IMR-90 (cell line): ENCODE measurements at regions not wholly inside any gene's neighbourhood (a gene's known extent, or its start where the extent isn't known, plus 50 kb on each side); places are given as distances from the start of the nearest gene placed in this dataset.

Experiments used
- ATAC-seq: fragments of 200-7000 bp; cut with Tn5 transposase; 2 replicates; pipeline ENCODE4 v1.9.1; 2020; ENCODE audit warnings: low read depth, mild to moderate bottlenecking, moderate library complexity
- BruUV-seq: library from RNA; stranded (reverse); fragments of 400-500 nt; replicated peaks from 2 replicates; lab custom pipeline; 2021; lab: Mats Ljungman, UMichigan
- CTCF ChIA-PET: fragments of 300-600 bp; formaldehyde crosslinking; extraction: SDS; loops from one replicate; lab custom pipeline; 2021; ENCODE audit warnings: antibody characterized with exemption; lab: Yijun Ruan, JAX
- POLR2A ChIA-PET: fragments of 300-600 bp; sonication (Branson Sonifier 250); formaldehyde crosslinking; loops from one replicate; lab custom pipeline; 2022; ENCODE audit warnings: antibody characterized with exemption; ENCODE audit not compliant: unreplicated experiment; lab: Charles Lee
- DNase-seq: peaks from one replicate; pipeline ENCODE4 v3.0.0; 2013
- H2AFZ ChIP-seq: replicated peaks from 2 replicates; pipeline ENCODE3; 2013; ENCODE audit warnings: low read length, mild to moderate bottlenecking; ENCODE audit not compliant: poor library complexity
- H2AK5ac ChIP-seq: 2 replicates; pipeline ENCODE4 v1.6.1; 2013; ENCODE audit warnings: low read depth, low read length, inconsistent platforms
- H2AK9ac ChIP-seq: replicated peaks from 2 replicates; pipeline ENCODE3; 2013; ENCODE audit warnings: mild to moderate bottlenecking, low read depth, low read length, moderate library complexity; ENCODE audit not compliant: poor library complexity
- H2BK120ac ChIP-seq: 2 replicates; pipeline ENCODE4 v1.6.1; 2013; ENCODE audit warnings: low read depth, low read length, inconsistent platforms
- H2BK15ac ChIP-seq: 3 replicates; pipeline ENCODE4 v1.6.1; 2013; ENCODE audit warnings: low read depth, low read length, inconsistent platforms
- H2BK20ac ChIP-seq: 2 replicates; pipeline ENCODE4 v1.6.1; 2013; ENCODE audit warnings: low read depth, mild to moderate bottlenecking, inconsistent platforms, low read length, moderate library complexity
- H2BK5ac ChIP-seq: 2 replicates; pipeline ENCODE4 v1.6.1; 2013; ENCODE audit warnings: mild to moderate bottlenecking, low read depth, low read length, inconsistent platforms; ENCODE audit not compliant: poor library complexity, severe bottlenecking
- H3K14ac ChIP-seq: replicated peaks from 2 replicates; pipeline ENCODE4 v1.6.1; 2013; ENCODE audit warnings: low read depth, low read length, inconsistent platforms
- H3K18ac ChIP-seq: 2 replicates; pipeline ENCODE4 v1.6.1; 2013; ENCODE audit warnings: low read depth, low read length, control low read depth
- H3K23ac ChIP-seq: 2 replicates; pipeline ENCODE4 v1.6.1; 2013; ENCODE audit warnings: low read depth, low read length, inconsistent platforms
- H3K27ac ChIP-seq: 2 replicates; pipeline ENCODE4 v1.5.1; 2013; ENCODE audit warnings: mild to moderate bottlenecking, control low read depth, low read length; ENCODE audit not compliant: insufficient read depth
- H3K27me3 ChIP-seq: 2 replicates; pipeline ENCODE4 v1.6.1; 2013; ENCODE audit warnings: low read length; ENCODE audit not compliant: control insufficient read depth, insufficient read depth
- H3K36me3 ChIP-seq: 2 replicates; pipeline ENCODE4 v1.6.1; 2013; ENCODE audit warnings: low read length, mixed read lengths; ENCODE audit not compliant: control insufficient read depth, insufficient read depth
- H3K4ac ChIP-seq: 2 replicates; pipeline ENCODE4 v1.6.1; 2013; ENCODE audit warnings: low read depth, low read length, inconsistent platforms
- H3K4me1 ChIP-seq: 2 replicates; pipeline ENCODE4 v1.6.1; 2013; ENCODE audit warnings: low read length, mixed read lengths; ENCODE audit not compliant: control insufficient read depth, insufficient read depth
- H3K4me2 ChIP-seq: 2 replicates; pipeline ENCODE4 v1.6.1; 2013; ENCODE audit warnings: low read depth, mild to moderate bottlenecking, control low read depth, low read length, moderate library complexity
- H3K4me3 ChIP-seq: 2 replicates; pipeline ENCODE4 v1.5.1; 2013; ENCODE audit warnings: low read depth, mild to moderate bottlenecking, control low read depth, low read length, moderate library complexity; ENCODE audit not compliant: insufficient read depth
- H3K56ac ChIP-seq: 2 replicates; pipeline ENCODE4 v1.6.1; 2013; ENCODE audit warnings: low read length, inconsistent platforms; ENCODE audit not compliant: insufficient read depth; ENCODE audit errors: extremely low read depth
- H3K79me1 ChIP-seq, 2 experiments: 2 replicates each; pipeline ENCODE4 v1.6.1; 2013; ENCODE audit warnings: low read length in 2 of 2, inconsistent platforms in 1 of 2, low read depth in 1 of 2
- H3K9ac ChIP-seq: 2 replicates; pipeline ENCODE4 v1.6.1; 2013; ENCODE audit warnings: low read depth, low read length, control low read depth
- H3K9me1 ChIP-seq: 2 replicates; pipeline ENCODE4 v1.6.1; 2013; ENCODE audit warnings: low read length, inconsistent platforms; ENCODE audit not compliant: insufficient read depth
- H3K9me3 ChIP-seq: 2 replicates; pipeline ENCODE4 v1.6.1; 2013; ENCODE audit warnings: low read length; ENCODE audit not compliant: control insufficient read depth, insufficient read depth
- H4K20me1 ChIP-seq: 2 replicates; pipeline ENCODE4 v1.6.1; 2013; ENCODE audit warnings: low read length, inconsistent platforms; ENCODE audit not compliant: insufficient read depth
- H4K5ac ChIP-seq: 2 replicates; pipeline ENCODE4 v1.6.1; 2013; ENCODE audit warnings: mild to moderate bottlenecking, low read depth, low read length, control low read depth
- H4K8ac ChIP-seq, 2 experiments: 2 replicates each; pipeline ENCODE4 v1.6.1; 2013; ENCODE audit warnings: low read depth in 2 of 2, low read length in 2 of 2, control low read depth in 1 of 2, inconsistent platforms in 1 of 2
- H4K91ac ChIP-seq: 2 replicates; pipeline ENCODE4 v1.6.1; 2013; ENCODE audit warnings: low read depth, low read length, inconsistent platforms; ENCODE audit not compliant: insufficient read depth
- BHLHE40 ChIP-seq: fragments of 150-350 bp; IDR thresholded peaks from 2 replicates; pipeline ENCODE4 v1.6.1; 2016; ENCODE audit warnings: mild to moderate bottlenecking, low read depth, low read length
- MAFK ChIP-seq: IDR thresholded peaks from 2 replicates; pipeline ENCODE4 v1.6.1; 2012; ENCODE audit warnings: low read depth, low read length, improper control_type of control experiment
- WGBS, 2 experiments: methylation state at CpG; one replicate each; pipeline versions ENCODE4 v1.1.5 to v1.1.7; 2013; ENCODE audit warnings: missing lambda C conversion rate in 2 of 2; ENCODE audit not compliant: insufficient read length in 1 of 2; ENCODE audit errors: extremely low coverage in 2 of 2; 5-methylcytosine and 5-hydroxymethylcytosine counted together
- dilution Hi-C: fragments of 300-500 bp; cut with HindIII; formaldehyde crosslinking; loops from one replicate; pipeline ENCODE4 v1.14.3; 2018; ENCODE audit warnings: low sequenced_read_pairs; ENCODE audit not compliant: unreplicated experiment
- in situ Hi-C: fragments of 300-500 bp; cut with MboI; formaldehyde crosslinking; loops from 3 replicates; pipeline ENCODE4 v1.14.3; 2019; ENCODE audit warnings: low sequenced_read_pairs, inconsistent platforms, mixed read lengths
- intact Hi-C: fragments of 100-400 bp; cut with micrococcal nuclease; formaldehyde crosslinking; loops from 2 replicates; pipeline ENCODE4 v1.10.0; 2022

- H2AK9ac ChIP-seq: no peak overlapping the region
- peak overlapping the region; percentile 83 to 93 for H4K8ac ChIP-seq
- peak overlapping the region; percentile 97 for H2BK20ac ChIP-seq
- in situ Hi-C loops: no loop called here
- peak overlapping the region; percentile 23 for H2AFZ ChIP-seq
- no peak for TF ChIP-seq BHLHE40
- peak; percentile 41 for TF ChIP-seq MAFK
- peak overlapping the region; percentile 65; the same call in 1 of the 2 replicates for H2AK5ac ChIP-seq
- WGBS, 2 experiments: no CpG with 5 or more reads among the region's 3 CpGs
- BruUV-seq: no TSS peak
- H2BK5ac ChIP-seq: peak overlapping the region; percentile 74
- ChIA-PET CTCF (interaction anchor here (1.0 to 1.2 kb wide), 2 partner anchors 9 to 11 kb away, joined by 3 read pairs; no protein-coding TSS in a partner anchor), POLR2A (interaction anchor here (0.6 kb wide), 1 partner anchor 651 kb away, joined by 3 read pairs; no protein-coding TSS in a partner anchor)
- H3K23ac ChIP-seq: peak overlapping the region; percentile 54; the same call in 1 of the 2 replicates
- H3K4ac ChIP-seq: peak overlapping the region; percentile 96; the same call in 1 of the 2 replicates
- ATAC-seq (no peak), DNase-seq (no peak)
- H3K36me3 ChIP-seq: no peaks in the 10 kb centered on the region
- peak overlapping the region; percentile 99; the same call in 2 of the 3 replicates for H2BK15ac ChIP-seq
- peak overlapping the region; percentile 41; the same call in 1 of the 2 replicates for H3K27ac ChIP-seq
- H4K20me1 ChIP-seq: no peaks in the 10 kb centered on the region
- no peaks in the 10 kb centered on the region for H3K27me3 ChIP-seq
- peak overlapping the region; percentile 96 for H4K91ac ChIP-seq
- peaks cover 21% of the 10 kb centered on the region for H3K9me1 ChIP-seq
- H3K18ac ChIP-seq: peak overlapping the region; percentile 55; the same call in 1 of the 2 replicates
- peak overlapping the region; percentile 74; the same call in 1 of the 2 replicates for H3K14ac ChIP-seq
- dilution Hi-C loops: no loop called here
- H3K4me1 ChIP-seq: peaks cover 20% of the 10 kb centered on the region
- H3K9ac ChIP-seq: peak overlapping the region; percentile 50; the same call in 1 of the 2 replicates
- H3K4me3 ChIP-seq: no peak overlapping the region
- peak overlapping the region; percentile 59; the same call in 1 of the 2 replicates for H4K5ac ChIP-seq
- peak overlapping the region; percentile 65; the same call in 1 of the 2 replicates for H3K56ac ChIP-seq
- H3K9me3 ChIP-seq: no peaks in the 10 kb centered on the region; the same call in 1 of the 2 replicates
- H3K4me2 ChIP-seq: peak overlapping the region; percentile 89; the same call in 1 of the 2 replicates
- intact Hi-C loops: loop anchor here (10.0 kb wide), 1 partner anchor 131 kb away; no protein-coding TSS in a partner anchor
- peak overlapping the region; percentile 97 for H2BK120ac ChIP-seq
- 0 out of 4 replicates have a peak, but pooled peaks cover 0 to 4% of the 10 kb centered on the region in 2 experiments for H3K79me1 ChIP-seq
These were observed 230.1 kb upstream of the JUN start for GRCh38 chr1:59013928-59014279.
